ENCODE measurements at regions not wholly inside any gene's neighbourhood (a gene's known extent, or its start where the extent isn't known, plus 50 kb on each side); places are given as distances from the start of the nearest gene placed in this dataset.

- DNase-seq: no peak
- no peaks in the 10 kb centered on the region for H3K27me3 ChIP-seq
- intact Hi-C loops (cut with DNase I): no loop called here
Measured at GRCh38 chr13:62799931-62800436, 1384.3 kb upstream of the PCDH20 start.

GRCh38 chr13:62799038-62799535 is 1383.4 kb upstream of the PCDH20 start:
- Histone ChIP-seq H3K9ac (ENCODE audit: low read depth in 2 of 2, low read length in 2 of 2) (no peak overlapping the region), H3K9me3 (no peaks in the 10 kb centered on the region), H3K36me3 (no peaks in the 10 kb centered on the region), H3K27ac (no peak overlapping the region), H3K27me3 (no peaks in the 10 kb centered on the region), H3K4me3 (no peak overlapping the region), H3K4me1 (no peaks in the 10 kb centered on the region)
- intact Hi-C loops (cut with DNase I): no loop called here
- TF ChIP-seq CTCF (IDR thresholded peaks at IDR 0.05): no peak
- no peak for DNase-seq

More at GRCh38 chr13:62799931-62800436, 1384.3 kb upstream of the PCDH20 start:
- TF ChIP-seq CTCF (IDR thresholded peaks at IDR 0.05): no peak
- H3K4me1 ChIP-seq: no peaks in the 10 kb centered on the region
- no peak overlapping the region for H3K27ac ChIP-seq
- H3K9ac ChIP-seq (ENCODE audit: low read depth in 2 of 2, low read length in 2 of 2): no peak overlapping the region
- no peak overlapping the region for H3K4me3 ChIP-seq
- no peaks in the 10 kb centered on the region for H3K9me3 ChIP-seq
- H3K36me3 ChIP-seq: no peaks in the 10 kb centered on the region

GRCh38 chr13:62793850-62794249 is 1378.2 kb upstream of the PCDH20 start:
- Histone ChIP-seq H3K4me3 (no peak overlapping the region), H3K27ac (no peak overlapping the region), H3K27me3 (no peaks in the 10 kb centered on the region), H3K4me1 (no peaks in the 10 kb centered on the region), H3K9me3 (no peaks in the 10 kb centered on the region), H3K36me3 (no peaks in the 10 kb centered on the region), H3K9ac (ENCODE audit: low read depth in 2 of 2, low read length in 2 of 2) (no peak overlapping the region)
- TF ChIP-seq CTCF (IDR thresholded peaks at IDR 0.05): no peak
- intact Hi-C loops (cut with DNase I): no loop called here
- DNase-seq: no peak

GRCh38 chr13:62781866-62782265 is 1366.2 kb upstream of the PCDH20 start:
- no peaks in the 10 kb centered on the region for H3K27me3 ChIP-seq
- intact Hi-C loops (cut with DNase I): no loop called here

GRCh38 chr13:62779161-62779560 is 1363.5 kb upstream of the PCDH20 start:
- H3K4me1 ChIP-seq: no peaks in the 10 kb centered on the region
- peaks cover 4% of the 10 kb centered on the region for H3K9me3 ChIP-seq
- intact Hi-C loops (cut with DNase I): no loop called here
- H3K9ac ChIP-seq (ENCODE audit: low read depth in 2 of 2, low read length in 2 of 2): no peak overlapping the region
- DNase-seq: no peak
- no peak overlapping the region for H3K27ac ChIP-seq
- no peaks in the 10 kb centered on the region for H3K27me3 ChIP-seq
- no peak overlapping the region for H3K4me3 ChIP-seq
- no peaks in the 10 kb centered on the region for H3K36me3 ChIP-seq
- no peak for TF ChIP-seq CTCF (IDR thresholded peaks at IDR 0.05)

More at GRCh38 chr13:62781866-62782265, 1366.2 kb upstream of the PCDH20 start:
- Histone ChIP-seq H3K4me1 (no peaks in the 10 kb centered on the region), H3K27ac (no peak overlapping the region), H3K9ac (ENCODE audit: low read depth in 2 of 2, low read length in 2 of 2) (no peak overlapping the region), H3K9me3 (peaks cover 4% of the 10 kb centered on the region), H3K4me3 (no peak overlapping the region), H3K36me3 (no peaks in the 10 kb centered on the region)
- no peak for DNase-seq
- no peak for TF ChIP-seq CTCF (IDR thresholded peaks at IDR 0.05)

Measured in colonic mucosa (tissue), 4 donors.